ENCODE measurements at regions not wholly inside any gene's neighbourhood (a gene's known extent, or its start where the extent isn't known, plus 50 kb on each side); places are given as distances from the start of the nearest gene placed in this dataset.

DNA sequence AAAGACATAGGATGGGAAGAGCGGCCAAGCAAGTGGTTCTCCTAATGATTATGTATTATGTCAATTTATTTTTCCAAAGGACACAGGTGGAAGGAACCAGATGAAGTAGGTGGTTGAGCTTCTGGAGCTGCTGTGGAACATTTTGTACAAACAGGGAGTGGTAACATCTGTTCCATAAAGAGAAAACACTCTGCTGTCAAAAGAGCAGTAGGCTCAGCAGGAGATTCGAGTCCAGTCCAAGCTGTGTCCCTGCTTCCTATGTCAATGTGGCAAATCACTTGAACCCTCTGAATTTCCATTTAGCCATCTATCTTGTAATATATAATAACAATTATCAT lies 448.0 kb upstream of the ANKRD30A start:
- TF ChIP-seq, protein P1, sequence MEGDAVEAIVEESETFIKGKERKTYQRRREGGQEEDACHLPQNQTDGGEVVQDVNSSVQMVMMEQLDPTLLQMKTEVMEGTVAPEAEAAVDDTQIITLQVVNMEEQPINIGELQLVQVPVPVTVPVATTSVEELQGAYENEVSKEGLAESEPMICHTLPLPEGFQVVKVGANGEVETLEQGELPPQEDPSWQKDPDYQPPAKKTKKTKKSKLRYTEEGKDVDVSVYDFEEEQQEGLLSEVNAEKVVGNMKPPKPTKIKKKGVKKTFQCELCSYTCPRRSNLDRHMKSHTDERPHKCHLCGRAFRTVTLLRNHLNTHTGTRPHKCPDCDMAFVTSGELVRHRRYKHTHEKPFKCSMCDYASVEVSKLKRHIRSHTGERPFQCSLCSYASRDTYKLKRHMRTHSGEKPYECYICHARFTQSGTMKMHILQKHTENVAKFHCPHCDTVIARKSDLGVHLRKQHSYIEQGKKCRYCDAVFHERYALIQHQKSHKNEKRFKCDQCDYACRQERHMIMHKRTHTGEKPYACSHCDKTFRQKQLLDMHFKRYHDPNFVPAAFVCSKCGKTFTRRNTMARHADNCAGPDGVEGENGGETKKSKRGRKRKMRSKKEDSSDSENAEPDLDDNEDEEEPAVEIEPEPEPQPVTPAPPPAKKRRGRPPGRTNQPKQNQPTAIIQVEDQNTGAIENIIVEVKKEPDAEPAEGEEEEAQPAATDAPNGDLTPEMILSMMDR (IDR thresholded peaks at IDR 0.05): no peak
- Histone ChIP-seq H3K36me3 (ENCODE audit: low read depth) (no peaks in the 10 kb centered on the region), H3K4me3 (no peak overlapping the region), H3K9me3 (peaks cover 28% of the 10 kb centered on the region), H3K4me1 (ENCODE audit: low read depth) (no peaks in the 10 kb centered on the region)
- ATAC-seq: no peak
- intact Hi-C loops (cut with DNase I, micrococcal nuclease): no loop called here
- DNase-seq: no peak

GRCh38 chr10:36676756-36677430 lies 448.5 kb upstream of the ANKRD30A start:
- no peak for ATAC-seq
- TF ChIP-seq, protein P1 (IDR thresholded peaks at IDR 0.05): no peak
- Histone ChIP-seq H3K4me3 (no peak overlapping the region), H3K9me3 (peaks cover 28% of the 10 kb centered on the region), H3K4me1 (ENCODE audit: low read depth) (no peaks in the 10 kb centered on the region), H3K36me3 (ENCODE audit: low read depth) (no peaks in the 10 kb centered on the region)
- intact Hi-C loops (cut with DNase I, micrococcal nuclease): no loop called here
- DNase-seq: no peak

GRCh38 chr10:36676321-36676720 lies 449.1 kb upstream of the ANKRD30A start:
- peaks cover 32% of the 10 kb centered on the region for H3K9me3 ChIP-seq
- H3K4me1 ChIP-seq (ENCODE audit: low read depth): no peaks in the 10 kb centered on the region
- no peak overlapping the region for H3K4me3 ChIP-seq
- ATAC-seq: no peak
- no peaks in the 10 kb centered on the region for H3K36me3 ChIP-seq (ENCODE audit: low read depth)
- intact Hi-C loops (cut with DNase I, micrococcal nuclease): no loop called here
- DNase-seq: no peak
- TF ChIP-seq, protein P1 (IDR thresholded peaks at IDR 0.05): no peak

DNA sequence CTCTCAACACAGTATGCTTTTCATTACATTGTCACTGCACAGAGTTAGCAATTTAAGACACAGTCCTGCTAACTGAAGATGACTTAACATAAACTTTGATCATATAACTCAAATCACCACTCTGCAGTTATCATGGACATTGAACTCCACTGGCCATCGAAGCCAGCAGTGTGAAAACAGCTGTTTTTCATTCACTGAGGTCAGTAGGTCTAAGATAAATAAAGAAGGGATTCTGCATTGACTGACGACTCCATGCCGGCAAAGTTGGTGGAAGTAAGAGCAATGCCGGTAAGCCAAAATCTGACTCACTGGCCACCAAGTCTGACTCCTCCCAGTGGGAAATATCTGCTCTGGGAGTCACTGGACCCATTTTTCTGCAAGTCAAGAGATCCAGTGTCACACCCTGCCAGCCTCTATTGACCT lies 449.9 kb upstream of the ANKRD30A start:
- no peaks in the 10 kb centered on the region for H3K4me1 ChIP-seq (ENCODE audit: low read depth)
- ATAC-seq (no peak), DNase-seq (no peak)
- peaks cover 36% of the 10 kb centered on the region for H3K9me3 ChIP-seq
- H3K4me3 ChIP-seq: no peak overlapping the region
- intact Hi-C loops (cut with DNase I, micrococcal nuclease): no loop called here
- TF ChIP-seq, protein P1 (IDR thresholded peaks at IDR 0.05): no peak
- no peaks in the 10 kb centered on the region for H3K36me3 ChIP-seq (ENCODE audit: low read depth)

GRCh38 chr10:36671607-36672006 lies 453.8 kb upstream of the ANKRD30A start:
- TF ChIP-seq, protein P1 (IDR thresholded peaks at IDR 0.05): no peak
- peaks cover 37% of the 10 kb centered on the region for H3K9me3 ChIP-seq
- H3K36me3 ChIP-seq (ENCODE audit: low read depth): no peaks in the 10 kb centered on the region
- H3K4me1 ChIP-seq (ENCODE audit: low read depth): no peaks in the 10 kb centered on the region
- intact Hi-C loops (cut with DNase I, micrococcal nuclease): no loop called here
- no peak for ATAC-seq
- H3K4me3 ChIP-seq: no peak overlapping the region
- no peak for DNase-seq
